GM23338 (cell line): ENCODE measurements at regions not wholly inside any gene's neighbourhood (a gene's known extent, or its start where the extent isn't known, plus 50 kb on each side); places are given as distances from the start of the nearest gene placed in this dataset.

Source experiments
- CREB1 ChIP-seq: fragments of 250-450 bp; sonication (Bioruptor Pico); IDR thresholded peaks from 2 replicates; pipeline ENCODE4 v1.5.0; 2020; ENCODE audit warnings: low read depth, mild to moderate bottlenecking, moderate library complexity
- ETS1 ChIP-seq: IDR thresholded peaks from 2 replicates; pipeline ENCODE4 v1.6.1; 2016; ENCODE audit warnings: antibody characterized with exemption
- EZH2 ChIP-seq: fragments of 200-600 bp; sonication (generic); IDR thresholded peaks from one replicate; pipeline ENCODE4 v1.8.0; 2017; ENCODE audit warnings: antibody characterized with exemption, mild to moderate bottlenecking, low read depth; ENCODE audit not compliant: unreplicated experiment
- EZH2phosphoT487 ChIP-seq: fragments of 200-600 bp; sonication (generic); IDR thresholded peaks from one replicate; pipeline ENCODE4 v1.8.1; 2018; ENCODE audit warnings: antibody characterized with exemption; ENCODE audit not compliant: unreplicated experiment
- JUNB ChIP-seq: IDR thresholded peaks from one replicate; pipeline ENCODE4 v1.6.1; 2016; ENCODE audit warnings: antibody characterized with exemption; ENCODE audit not compliant: unreplicated experiment
- POLR2AphosphoS5 ChIP-seq: IDR thresholded peaks from 2 replicates; pipeline ENCODE4 v1.6.1; 2016; ENCODE audit warnings: antibody characterized with exemption, low read depth
- REST ChIP-seq: IDR thresholded peaks from one replicate; pipeline ENCODE4 v1.6.1; 2018; ENCODE audit warnings: antibody characterized with exemption; ENCODE audit not compliant: unreplicated experiment
- STAT1 ChIP-seq: IDR thresholded peaks from one replicate; pipeline ENCODE4 v1.6.1; 2016; ENCODE audit warnings: antibody characterized with exemption; ENCODE audit not compliant: unreplicated experiment
- ZNF331 ChIP-seq: fragments of 250-450 bp; sonication (Bioruptor Pico); IDR thresholded peaks from 2 replicates; pipeline ENCODE4 v1.5.0; 2020; ENCODE audit warnings: low read depth, mild to moderate bottlenecking, moderate library complexity
- TF ChIP-seq, protein P1 (sequence below), 2 experiments: fragments of 200-600 bp in 1 of 2; sonication (generic) in 1 of 2; conservative IDR thresholded peaks; 2 replicates each; pipeline versions ENCODE4 v1.5.1 to v1.6.1; 2016 to 2017; ENCODE audit warnings: antibody characterized with exemption in 2 of 2, low read depth in 2 of 2, mild to moderate bottlenecking in 2 of 2, moderate library complexity in 1 of 2

- TF ChIP-seq POLR2AphosphoS5: no peak
- TF ChIP-seq, protein P1, sequence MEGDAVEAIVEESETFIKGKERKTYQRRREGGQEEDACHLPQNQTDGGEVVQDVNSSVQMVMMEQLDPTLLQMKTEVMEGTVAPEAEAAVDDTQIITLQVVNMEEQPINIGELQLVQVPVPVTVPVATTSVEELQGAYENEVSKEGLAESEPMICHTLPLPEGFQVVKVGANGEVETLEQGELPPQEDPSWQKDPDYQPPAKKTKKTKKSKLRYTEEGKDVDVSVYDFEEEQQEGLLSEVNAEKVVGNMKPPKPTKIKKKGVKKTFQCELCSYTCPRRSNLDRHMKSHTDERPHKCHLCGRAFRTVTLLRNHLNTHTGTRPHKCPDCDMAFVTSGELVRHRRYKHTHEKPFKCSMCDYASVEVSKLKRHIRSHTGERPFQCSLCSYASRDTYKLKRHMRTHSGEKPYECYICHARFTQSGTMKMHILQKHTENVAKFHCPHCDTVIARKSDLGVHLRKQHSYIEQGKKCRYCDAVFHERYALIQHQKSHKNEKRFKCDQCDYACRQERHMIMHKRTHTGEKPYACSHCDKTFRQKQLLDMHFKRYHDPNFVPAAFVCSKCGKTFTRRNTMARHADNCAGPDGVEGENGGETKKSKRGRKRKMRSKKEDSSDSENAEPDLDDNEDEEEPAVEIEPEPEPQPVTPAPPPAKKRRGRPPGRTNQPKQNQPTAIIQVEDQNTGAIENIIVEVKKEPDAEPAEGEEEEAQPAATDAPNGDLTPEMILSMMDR (conservative IDR thresholded peaks at IDR 0.05; ENCODE audit: low read depth in 2 of 2): no peak
- no peak for TF ChIP-seq JUNB
- no peak for TF ChIP-seq CREB1 (CRISPR knock-in tag)
- TF ChIP-seq EZH2: no peak
- no peak for TF ChIP-seq EZH2phosphoT487
- TF ChIP-seq REST: no peak
- TF ChIP-seq ZNF331: no peak
- no peak for TF ChIP-seq STAT1
- no peak for TF ChIP-seq ETS1
Observed at GRCh38 chr17:54261465-54261864, 438.7 kb downstream of the KIF2B start.
